PC-9 (cell line): ENCODE measurements at regions not wholly inside any gene's neighbourhood (a gene's known extent, or its start where the extent isn't known, plus 50 kb on each side); places are given as distances from the start of the nearest gene placed in this dataset.
"Not testable (repeated sequence)": the region's sequence is repeated elsewhere in the genome, so short reads cannot be mapped to it uniquely, and the experiment has no call there.

ENCODE experiments used
- EZH2 ChIP-seq: fragments of 200-600 bp; sonication (generic); IDR thresholded peaks from 2 replicates; pipeline ENCODE4 v1.8.0; 2017; ENCODE audit warnings: antibody characterized with exemption, low read depth
- TF ChIP-seq, protein P1 (sequence below): fragments of 200-600 bp; sonication (generic); conservative IDR thresholded peaks from 2 replicates; pipeline ENCODE4 v1.6.1; 2017; ENCODE audit warnings: mixed run types, antibody characterized with exemption, mild to moderate bottlenecking, moderate library complexity

DNA sequence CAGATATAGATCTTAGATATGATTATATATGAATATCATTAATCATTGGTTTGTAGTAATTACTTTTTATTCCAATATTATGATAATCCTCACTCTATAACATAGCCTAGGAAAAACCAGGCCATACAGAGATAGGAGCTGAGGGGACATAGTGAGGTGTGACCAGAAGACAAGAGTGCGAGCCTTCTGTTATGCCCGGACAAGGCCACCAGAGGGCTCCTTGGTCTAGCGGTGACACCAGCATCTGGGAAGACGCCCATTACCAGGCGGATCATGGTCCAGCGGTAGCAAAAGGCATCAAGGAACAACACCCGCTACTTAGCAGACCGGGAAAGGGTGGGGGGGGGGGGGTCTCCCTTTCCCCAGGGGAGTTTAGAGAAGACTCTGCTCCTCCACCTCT is 96.4 kb upstream of the WSB1 start:
- TF ChIP-seq, protein P1, sequence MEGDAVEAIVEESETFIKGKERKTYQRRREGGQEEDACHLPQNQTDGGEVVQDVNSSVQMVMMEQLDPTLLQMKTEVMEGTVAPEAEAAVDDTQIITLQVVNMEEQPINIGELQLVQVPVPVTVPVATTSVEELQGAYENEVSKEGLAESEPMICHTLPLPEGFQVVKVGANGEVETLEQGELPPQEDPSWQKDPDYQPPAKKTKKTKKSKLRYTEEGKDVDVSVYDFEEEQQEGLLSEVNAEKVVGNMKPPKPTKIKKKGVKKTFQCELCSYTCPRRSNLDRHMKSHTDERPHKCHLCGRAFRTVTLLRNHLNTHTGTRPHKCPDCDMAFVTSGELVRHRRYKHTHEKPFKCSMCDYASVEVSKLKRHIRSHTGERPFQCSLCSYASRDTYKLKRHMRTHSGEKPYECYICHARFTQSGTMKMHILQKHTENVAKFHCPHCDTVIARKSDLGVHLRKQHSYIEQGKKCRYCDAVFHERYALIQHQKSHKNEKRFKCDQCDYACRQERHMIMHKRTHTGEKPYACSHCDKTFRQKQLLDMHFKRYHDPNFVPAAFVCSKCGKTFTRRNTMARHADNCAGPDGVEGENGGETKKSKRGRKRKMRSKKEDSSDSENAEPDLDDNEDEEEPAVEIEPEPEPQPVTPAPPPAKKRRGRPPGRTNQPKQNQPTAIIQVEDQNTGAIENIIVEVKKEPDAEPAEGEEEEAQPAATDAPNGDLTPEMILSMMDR = peak; percentile 74
- TF ChIP-seq EZH2 = not testable (repeated sequence)
